OCI-LY1 (cell line): ENCODE measurements at regions not wholly inside any gene's neighbourhood (a gene's known extent, or its start where the extent isn't known, plus 50 kb on each side); places are given as distances from the start of the nearest gene placed in this dataset.

Experiments used
- H2AFZ ChIP-seq: fragments of 200-600 bp; sonication (generic), shearing (Covaris generic); 2 replicates; pipeline ENCODE4 v1.6.0; 2014; ENCODE audit warnings: antibody characterized with exemption, mild to moderate bottlenecking, low read length
- H3F3A ChIP-seq: fragments of 200-600 bp; sonication (generic), shearing (Covaris generic); 2 replicates; pipeline ENCODE4 v1.6.0; 2014; ENCODE audit warnings: mild to moderate bottlenecking, antibody characterized with exemption, low read length, moderate library complexity; ENCODE audit not compliant: insufficient read depth
- H3K27ac ChIP-seq: fragments of 200-600 bp; sonication (generic); 2 replicates; pipeline ENCODE4 v1.5.1; 2014; ENCODE audit warnings: low read length, mixed run types, mild to moderate bottlenecking, low read depth; ENCODE audit not compliant: poor library complexity, severe bottlenecking
- H3K27me3 ChIP-seq: fragments of 200-600 bp; sonication (generic); 2 replicates; pipeline ENCODE4 v1.6.0; 2014; ENCODE audit warnings: antibody characterized with exemption, mild to moderate bottlenecking, low read length, moderate library complexity; ENCODE audit not compliant: insufficient read depth
- H3K36me3 ChIP-seq: fragments of 200-600 bp; sonication (generic); 2 replicates; pipeline ENCODE4 v1.6.1; 2014; ENCODE audit warnings: mild to moderate bottlenecking, antibody characterized with exemption, low read length, moderate library complexity, mixed read lengths; ENCODE audit not compliant: insufficient read depth
- H3K4me1 ChIP-seq: fragments of 200-600 bp; sonication (generic); 2 replicates; pipeline ENCODE4 v1.5.1; 2014; ENCODE audit warnings: mild to moderate bottlenecking, low read length, moderate library complexity; ENCODE audit not compliant: insufficient read depth, severe bottlenecking
- H3K4me2 ChIP-seq: fragments of 200-600 bp; sonication (generic), shearing (Covaris generic); 2 replicates; pipeline ENCODE4 v1.6.1; 2014; ENCODE audit warnings: low read length
- H3K4me3 ChIP-seq: fragments of 200-600 bp; sonication (generic); 2 replicates; pipeline ENCODE4 v1.5.1; 2014; ENCODE audit warnings: low read length, low read depth, mild to moderate bottlenecking, mixed read lengths; ENCODE audit not compliant: poor library complexity, severe bottlenecking
- H3K79me2 ChIP-seq: fragments of 200-600 bp; shearing (Covaris generic); 2 replicates; pipeline ENCODE4 v1.6.1; 2016; ENCODE audit warnings: mixed run types, low read length, mixed read lengths; ENCODE audit not compliant: insufficient read depth
- H3K9ac ChIP-seq: fragments of 200-600 bp; sonication (generic), shearing (Covaris generic); 2 replicates; pipeline ENCODE4 v1.6.1; 2014; ENCODE audit warnings: mild to moderate bottlenecking, low read length, mixed read lengths
- H3K9me2 ChIP-seq: fragments of 200-600 bp; sonication (generic), shearing (Covaris generic); 2 replicates; pipeline ENCODE4 v1.6.1; 2014; ENCODE audit warnings: low read depth, mild to moderate bottlenecking, low read length, mixed read lengths
- H3K9me3 ChIP-seq: fragments of 200-600 bp; shearing (Covaris generic); 2 replicates; pipeline ENCODE4 v1.6.1; 2014; ENCODE audit warnings: low read length, mixed read lengths
- H4K20me1 ChIP-seq: fragments of 200-600 bp; sonication (generic), shearing (Covaris generic); 2 replicates; pipeline ENCODE4 v1.6.0; 2016; ENCODE audit warnings: mild to moderate bottlenecking, low read length; ENCODE audit not compliant: insufficient read depth
- EZH2 ChIP-seq: fragments of 200-600 bp; sonication (generic), shearing (Covaris generic); IDR thresholded peaks from 2 replicates; pipeline ENCODE4 v1.8.0; 2017; ENCODE audit warnings: borderline replicate concordance, mixed run types, mild to moderate bottlenecking, antibody characterized with exemption, low read length, moderate library complexity, mixed read lengths
- TF ChIP-seq, protein P1 (sequence below): fragments of 200-600 bp; sonication (generic), shearing (Covaris generic); IDR thresholded peaks from 2 replicates; pipeline ENCODE4 v1.5.1; 2017; ENCODE audit warnings: mild to moderate bottlenecking, antibody characterized with exemption, low read length, moderate library complexity, mixed read lengths

DNA sequence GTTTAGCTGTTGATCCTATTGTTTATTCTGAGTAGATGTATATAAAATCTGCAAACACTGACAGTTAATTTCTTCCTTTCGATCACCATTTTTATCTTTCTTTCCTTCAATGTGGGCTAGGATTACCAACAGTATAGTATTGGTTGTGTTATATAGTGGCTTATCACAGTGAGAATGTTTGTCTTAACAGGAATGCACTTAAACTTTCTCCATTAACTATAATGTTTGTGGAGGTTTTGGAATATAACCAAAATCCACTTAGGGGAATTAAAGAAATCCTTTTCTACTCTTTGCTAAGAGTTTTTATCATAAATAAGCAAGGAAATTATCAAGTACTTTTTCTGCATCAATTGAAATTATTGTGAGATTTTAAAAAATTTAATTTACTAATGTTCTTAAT, 244.6 kb downstream of the LACC1 start:
- H3K9me2 ChIP-seq = no peaks in the 10 kb centered on the region
- no peaks in the 10 kb centered on the region for H3K4me1 ChIP-seq
- no peaks in the 10 kb centered on the region for H3F3A ChIP-seq
- TF ChIP-seq, protein P1, sequence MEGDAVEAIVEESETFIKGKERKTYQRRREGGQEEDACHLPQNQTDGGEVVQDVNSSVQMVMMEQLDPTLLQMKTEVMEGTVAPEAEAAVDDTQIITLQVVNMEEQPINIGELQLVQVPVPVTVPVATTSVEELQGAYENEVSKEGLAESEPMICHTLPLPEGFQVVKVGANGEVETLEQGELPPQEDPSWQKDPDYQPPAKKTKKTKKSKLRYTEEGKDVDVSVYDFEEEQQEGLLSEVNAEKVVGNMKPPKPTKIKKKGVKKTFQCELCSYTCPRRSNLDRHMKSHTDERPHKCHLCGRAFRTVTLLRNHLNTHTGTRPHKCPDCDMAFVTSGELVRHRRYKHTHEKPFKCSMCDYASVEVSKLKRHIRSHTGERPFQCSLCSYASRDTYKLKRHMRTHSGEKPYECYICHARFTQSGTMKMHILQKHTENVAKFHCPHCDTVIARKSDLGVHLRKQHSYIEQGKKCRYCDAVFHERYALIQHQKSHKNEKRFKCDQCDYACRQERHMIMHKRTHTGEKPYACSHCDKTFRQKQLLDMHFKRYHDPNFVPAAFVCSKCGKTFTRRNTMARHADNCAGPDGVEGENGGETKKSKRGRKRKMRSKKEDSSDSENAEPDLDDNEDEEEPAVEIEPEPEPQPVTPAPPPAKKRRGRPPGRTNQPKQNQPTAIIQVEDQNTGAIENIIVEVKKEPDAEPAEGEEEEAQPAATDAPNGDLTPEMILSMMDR = no peak
- TF ChIP-seq EZH2 = no peak
- H3K27me3 ChIP-seq = no peaks in the 10 kb centered on the region
- no peaks in the 10 kb centered on the region for H3K79me2 ChIP-seq
- H2AFZ ChIP-seq = no peak overlapping the region
- H3K4me2 ChIP-seq = no peak overlapping the region
- no peak overlapping the region for H3K4me3 ChIP-seq
- no peaks in the 10 kb centered on the region for H3K36me3 ChIP-seq
- no peaks in the 10 kb centered on the region for H3K9me3 ChIP-seq
- H3K9ac ChIP-seq = no peak overlapping the region
- no peaks in the 10 kb centered on the region for H4K20me1 ChIP-seq
- H3K27ac ChIP-seq = no peak overlapping the region

- no peak overlapping the region for H3K4me2 ChIP-seq
- H3K4me3 ChIP-seq = no peak overlapping the region
- no peak overlapping the region for H3K27ac ChIP-seq
- no peak overlapping the region for H3K9ac ChIP-seq
- no peaks in the 10 kb centered on the region for H3F3A ChIP-seq
- H3K9me2 ChIP-seq = no peaks in the 10 kb centered on the region
- H3K79me2 ChIP-seq = no peaks in the 10 kb centered on the region
- H3K36me3 ChIP-seq = no peaks in the 10 kb centered on the region
- no peaks in the 10 kb centered on the region for H3K27me3 ChIP-seq
- TF ChIP-seq, protein P1 = no peak
- TF ChIP-seq EZH2 = no peak
- no peak overlapping the region for H2AFZ ChIP-seq
- H3K9me3 ChIP-seq = no peaks in the 10 kb centered on the region
- no peaks in the 10 kb centered on the region for H4K20me1 ChIP-seq
- no peaks in the 10 kb centered on the region for H3K4me1 ChIP-seq
Measured at GRCh38 chr13:44125943-44126469, 246.3 kb downstream of the LACC1 start.

GRCh38 chr13:44128552-44129001, 245.0 kb upstream of the SERP2 start:
- Histone ChIP-seq H3K27me3 (no peaks in the 10 kb centered on the region), H3K9me3 (no peaks in the 10 kb centered on the region), H3F3A (no peaks in the 10 kb centered on the region), H3K4me3 (no peak overlapping the region), H4K20me1 (no peaks in the 10 kb centered on the region), H2AFZ (no peak overlapping the region), H3K9me2 (no peaks in the 10 kb centered on the region), H3K4me2 (no peak overlapping the region), H3K79me2 (no peaks in the 10 kb centered on the region), H3K4me1 (no peaks in the 10 kb centered on the region), H3K36me3 (no peaks in the 10 kb centered on the region), H3K27ac (no peak overlapping the region), H3K9ac (no peak overlapping the region)
- no peak for TF ChIP-seq EZH2
- TF ChIP-seq, protein P1 = no peak
